H9 (cell line): ENCODE measurements at regions not wholly inside any gene's neighbourhood (a gene's known extent, or its start where the extent isn't known, plus 50 kb on each side); places are given as distances from the start of the nearest gene placed in this dataset.

Source experiments
- DNase-seq: peaks from one replicate; pipeline ENCODE4 v3.0.0-alpha.2; 2017
- H2AFZ ChIP-seq: one replicate; pipeline ENCODE4 v1.6.1; 2013; ENCODE audit warnings: mild to moderate bottlenecking, low read length, control low read depth, moderate library complexity
- H2AK5ac ChIP-seq: 2 replicates; pipeline ENCODE4 v1.6.1; 2013; ENCODE audit warnings: low read length, control low read depth, mixed read lengths; ENCODE audit not compliant: insufficient read length
- H2BK120ac ChIP-seq: one replicate; pipeline ENCODE4 v1.6.1; 2013; ENCODE audit warnings: low read depth, mild to moderate bottlenecking, low read length, control low read depth, inconsistent platforms; ENCODE audit not compliant: poor library complexity, severe bottlenecking
- H2BK12ac ChIP-seq: 2 replicates; pipeline ENCODE4 v1.6.1; 2013; ENCODE audit warnings: low read length, control low read depth, mixed read lengths, low read depth; ENCODE audit not compliant: insufficient read length
- H2BK15ac ChIP-seq: 2 replicates; pipeline ENCODE4 v1.6.1; 2013; ENCODE audit warnings: low read depth, low read length, control low read depth
- H2BK20ac ChIP-seq: one replicate; pipeline ENCODE4 v1.6.1; 2013; ENCODE audit warnings: low read depth, mild to moderate bottlenecking, low read length, control low read depth, inconsistent platforms; ENCODE audit not compliant: poor library complexity, severe bottlenecking
- H2BK5ac ChIP-seq: 2 replicates; pipeline ENCODE4 v1.6.1; 2013; ENCODE audit warnings: low read length, control low read depth, mixed read lengths; ENCODE audit not compliant: insufficient read length
- H3K14ac ChIP-seq: 2 replicates; pipeline ENCODE4 v1.6.1; 2013; ENCODE audit warnings: low read length, control low read depth; ENCODE audit not compliant: insufficient read depth
- H3K18ac ChIP-seq: 2 replicates; pipeline ENCODE4 v1.6.1; 2013; ENCODE audit warnings: low read depth, mild to moderate bottlenecking, mixed read lengths, low read length, control low read depth; ENCODE audit not compliant: insufficient read length
- H3K23ac ChIP-seq: 2 replicates; pipeline ENCODE4 v1.6.1; 2013; ENCODE audit warnings: low read length, control low read depth, mixed read lengths, low read depth; ENCODE audit not compliant: insufficient read length
- H3K23me2 ChIP-seq: 2 replicates; pipeline ENCODE4 v1.6.1; 2013; ENCODE audit warnings: low read depth, mild to moderate bottlenecking, mixed read lengths, low read length, control low read depth; ENCODE audit not compliant: insufficient read length, poor library complexity, severe bottlenecking
- H3K27ac ChIP-seq: 2 replicates; pipeline ENCODE4 v1.5.1; 2013; ENCODE audit warnings: low read length, control low read depth, mixed read lengths, low read depth; ENCODE audit not compliant: insufficient read length
- H3K27me3 ChIP-seq: 2 replicates; pipeline ENCODE4 v1.6.1; 2013; ENCODE audit warnings: low read length, control low read depth, inconsistent platforms; ENCODE audit not compliant: insufficient read depth
- H3K4ac ChIP-seq: 2 replicates; pipeline ENCODE4 v1.6.1; 2013; ENCODE audit warnings: low read depth, mild to moderate bottlenecking, control low read depth, inconsistent platforms, low read length, moderate library complexity
- H3K4me1 ChIP-seq: 2 replicates; pipeline ENCODE4 v1.6.1; 2013; ENCODE audit warnings: low read length, control low read depth, inconsistent platforms; ENCODE audit not compliant: insufficient read depth
- H3K4me2 ChIP-seq: 2 replicates; pipeline ENCODE4 v1.6.1; 2013; ENCODE audit warnings: low read length, control low read depth, mixed read lengths; ENCODE audit not compliant: insufficient read length, insufficient read depth
- H3K56ac ChIP-seq: 2 replicates; pipeline ENCODE4 v1.6.1; 2013; ENCODE audit warnings: low read depth, mild to moderate bottlenecking, mixed read lengths, low read length, control low read depth; ENCODE audit not compliant: insufficient read length
- H3K79me1 ChIP-seq: 2 replicates; pipeline ENCODE4 v1.6.1; 2013; ENCODE audit warnings: low read depth, mild to moderate bottlenecking, moderate library complexity, low read length, control low read depth, inconsistent platforms; ENCODE audit not compliant: insufficient read depth, poor library complexity, severe bottlenecking
- H3K79me2 ChIP-seq: 2 replicates; pipeline ENCODE4 v1.6.1; 2013; ENCODE audit warnings: low read length, control low read depth, inconsistent platforms; ENCODE audit not compliant: insufficient read depth
- H3K9ac ChIP-seq: 2 replicates; pipeline ENCODE4 v1.6.1; 2013; ENCODE audit warnings: low read length, control low read depth, mixed read lengths; ENCODE audit not compliant: insufficient read length; ENCODE audit errors: extremely low read depth
- H3K9me3 ChIP-seq: one replicate; pipeline ENCODE4 v1.6.1; 2013; ENCODE audit warnings: low read depth, low read length, inconsistent platforms; ENCODE audit not compliant: control insufficient read depth
- H3T11ph ChIP-seq: one replicate; pipeline ENCODE4 v1.6.1; 2013; ENCODE audit warnings: mild to moderate bottlenecking, low read length, control low read depth, inconsistent platforms
- H4K20me1 ChIP-seq: one replicate; pipeline ENCODE4 v1.6.1; 2013; ENCODE audit not compliant: control insufficient read depth, insufficient read length, insufficient read depth
- H4K5ac ChIP-seq: 2 replicates; pipeline ENCODE4 v1.6.1; 2013; ENCODE audit warnings: low read depth, mild to moderate bottlenecking, mixed read lengths, low read length, control low read depth; ENCODE audit not compliant: insufficient read length
- H4K8ac ChIP-seq: replicated peaks from 2 replicates; pipeline ENCODE4 v1.6.1; 2013; ENCODE audit warnings: low read length, control low read depth, mixed read lengths, low read depth; ENCODE audit not compliant: insufficient read length
- H4K91ac ChIP-seq: 2 replicates; pipeline ENCODE4 v1.6.1; 2013; ENCODE audit warnings: low read depth, mild to moderate bottlenecking, moderate library complexity, mixed read lengths, low read length, control low read depth; ENCODE audit not compliant: insufficient read length
- H3K27ac Mint-ChIP-seq, 3 experiments: 2 replicates in 2 of 3; 3 replicates in 1 of 3; pipeline ENCODE4 v1.8.0; 2020 to 2021; ENCODE audit warnings: mixed read lengths in 3 of 3, mild to moderate bottlenecking in 1 of 3, moderate library complexity in 1 of 3
- H3K27me3 Mint-ChIP-seq: 2 replicates; pipeline ENCODE4 v1.8.0; 2021; ENCODE audit warnings: low read depth, mild to moderate bottlenecking, moderate library complexity, mixed read lengths
- H3K36me3 Mint-ChIP-seq, 3 experiments: 2 replicates in 2 of 3; 3 replicates in 1 of 3; pipeline ENCODE4 v1.8.0; 2020 to 2021; ENCODE audit warnings: low read depth in 3 of 3, mixed read lengths in 3 of 3; ENCODE audit not compliant: insufficient read depth in 1 of 3
- H3K4me1 Mint-ChIP-seq, 2 experiments: 2 replicates each; pipeline ENCODE4 v1.8.0; 2020; ENCODE audit warnings: mixed read lengths in 2 of 2
- H3K4me3 Mint-ChIP-seq, 2 experiments: 2 replicates in 1 of 2; 3 replicates in 1 of 2; pipeline ENCODE4 v1.8.0; 2020 to 2021; ENCODE audit warnings: mild to moderate bottlenecking in 2 of 2, mixed read lengths in 2 of 2, moderate library complexity in 1 of 2
- H3K9me3 Mint-ChIP-seq, 2 experiments: 2 replicates in 1 of 2; 3 replicates in 1 of 2; pipeline ENCODE4 v1.8.0; 2020; ENCODE audit warnings: mild to moderate bottlenecking in 2 of 2, mixed read lengths in 2 of 2, moderate library complexity in 1 of 2
- CTCF ChIP-seq: fragments of 200-600 bp; sonication (generic); conservative IDR thresholded peaks from 3 replicates; pipeline ENCODE4 v1.8.0; 2021; ENCODE audit warnings: antibody characterized with exemption, mild to moderate bottlenecking
- WGBS: extraction: QIAGEN DNeasy Blood & Tissue Kit; methylation state at CpG from one replicate; pipeline ENCODE4 v1.1.7; 2013; ENCODE audit warnings: missing lambda C conversion rate, low lambda C conversion rate, mixed read lengths; ENCODE audit not compliant: insufficient read length; ENCODE audit errors: extremely low coverage; 5-methylcytosine and 5-hydroxymethylcytosine counted together

GRCh38 chr1:218743861-218744505, 398.8 kb downstream of the TGFB2 start:
- Histone ChIP-seq H2BK15ac (no peak overlapping the region), H4K8ac (no peak overlapping the region), H3K23ac (no peak overlapping the region), H3K4me2 (no peak overlapping the region), H3K9ac (no peak overlapping the region), H3K4me1 (no peaks in the 10 kb centered on the region), H3K9me3 (no peaks in the 10 kb centered on the region), H3K79me1 (no peaks in the 10 kb centered on the region), H3K79me2 (no peaks in the 10 kb centered on the region), H2BK12ac (no peak overlapping the region), H2AK5ac (no peak overlapping the region), H3K18ac (no peak overlapping the region), H3K27ac (no peak overlapping the region), H3K4ac (no peak overlapping the region), H3K27me3 (no peaks in the 10 kb centered on the region), H4K91ac (no peak overlapping the region), H3T11ph (no peak overlapping the region), H2AFZ (no peak overlapping the region), H4K20me1 (no peaks in the 10 kb centered on the region), H2BK5ac (no peak overlapping the region), H3K23me2 (no peaks in the 10 kb centered on the region), H2BK20ac (no peak overlapping the region), H2BK120ac (no peak overlapping the region), H4K5ac (no peak overlapping the region), H3K56ac (no peak overlapping the region), H3K14ac (no peak overlapping the region)
- H3K27ac Mint-ChIP-seq = peak overlapping the region in 2 of 3 experiments; percentile 45 to 73; a peak in 3 of 7 replicates
- H3K9me3 Mint-ChIP-seq = peaks cover 9 to 16% of the 10 kb centered on the region in 2 experiments
- H3K36me3 Mint-ChIP-seq = peaks cover 0 to 17% (median 4%) of the 10 kb centered on the region in 3 experiments; a peak in 5 of 7 replicates
- no peak for DNase-seq
- no peaks in the 10 kb centered on the region for H3K27me3 Mint-ChIP-seq
- no CpG with 5 or more reads among the region's 4 CpGs for WGBS
- H3K4me3 Mint-ChIP-seq = no peak overlapping the region
- H3K4me1 Mint-ChIP-seq = 0 out of 4 replicates have a peak, but pooled peaks cover 0 to 2% of the 10 kb centered on the region in 2 experiments
- no peak for TF ChIP-seq CTCF
